ENCODE measurements at regions not wholly inside any gene's neighbourhood (a gene's known extent, or its start where the extent isn't known, plus 50 kb on each side); places are given as distances from the start of the nearest gene placed in this dataset.

DNA sequence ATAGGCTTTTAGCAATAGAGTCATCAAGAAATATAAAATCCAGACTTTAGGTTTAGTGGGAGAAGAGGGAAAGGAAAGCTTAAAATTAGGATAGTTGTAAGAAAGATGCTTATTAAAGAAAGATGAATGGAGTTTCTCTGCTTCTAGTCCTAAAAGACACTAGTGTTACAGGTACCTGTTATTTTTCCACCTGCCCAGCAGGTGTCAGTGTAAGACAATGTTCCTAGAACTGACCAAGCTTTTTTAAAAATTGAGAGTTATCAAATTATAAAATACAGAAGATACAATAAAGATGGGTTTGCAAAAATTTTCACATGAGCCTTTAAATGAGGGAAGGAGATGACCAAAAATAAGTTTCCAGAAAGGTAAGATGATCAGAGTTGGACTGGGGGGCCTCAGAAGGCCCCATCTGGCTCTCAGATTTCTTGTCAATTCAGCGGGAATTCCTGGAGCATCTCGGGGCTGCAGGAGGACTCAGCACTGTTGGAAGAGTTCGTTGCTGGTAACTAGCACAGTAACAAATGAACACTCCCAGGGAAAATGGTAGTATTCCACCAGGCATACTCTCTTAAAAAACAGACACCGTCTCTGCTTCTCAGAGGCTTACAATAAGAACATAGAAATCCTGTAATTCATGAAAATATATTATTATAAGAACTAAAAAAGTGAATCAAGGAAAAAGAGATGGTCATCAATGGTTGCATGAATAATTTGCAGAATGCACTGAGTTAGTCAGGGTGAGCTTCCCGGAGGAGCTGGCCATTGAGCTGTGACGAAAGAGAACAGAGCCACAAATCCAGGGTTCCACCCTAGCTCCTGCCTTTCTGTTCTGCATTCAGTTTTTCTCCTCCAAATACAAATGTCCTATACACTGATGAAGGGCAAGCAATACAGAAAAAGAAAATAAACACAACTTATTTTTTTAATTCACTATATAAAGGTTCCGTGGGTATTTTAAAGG is 71.8 kb upstream of the PIK3CG start:
- peaks cover 0 to 8% (median 0%) of the 10 kb centered on the region in 3 donors for H3K9me3 ChIP-seq (ENCODE audit: control extremely low read depth in 1 of 3, control insufficient read depth in 2 of 3, insufficient read depth in 1 of 3, low read length in 2 of 3)
- DNase-seq (peak; percentile 72), ATAC-seq (ENCODE audit: low read depth) (peak; percentile 58)
- H3K27ac ChIP-seq (ENCODE audit: low read length in 2 of 2), result no peak overlapping the region
- no peak overlapping the region for H3K27ac Mint-ChIP-seq
- H3K4me1 ChIP-seq (ENCODE audit: control insufficient read depth in 2 of 2, insufficient read depth in 2 of 2, low read length in 2 of 2), result no peaks in the 10 kb centered on the region
- no peaks in the 10 kb centered on the region for H3K36me3 ChIP-seq (replicated peaks in 1 of 2; ENCODE audit: control extremely low read depth in 1 of 2, control insufficient read depth in 1 of 2, extremely low read depth in 1 of 2, insufficient read depth in 2 of 2, low read length in 1 of 2)
- no peak overlapping the region for H3K4me2 ChIP-seq (replicated peaks; ENCODE audit: low read depth, low read length, poor library complexity, severe bottlenecking)
- ChIA-PET CTCF (interaction anchor here (0.6 to 9.0 kb wide), 33 partner anchors 10 to 1081 kb away, joined by 3 to 241 read pairs (median 4); partner anchors contain the start of genes HBP1, PIK3CG and PRKAR2B), POLR2A (interaction anchor here (0.5 kb wide), 1 partner anchor 25 kb away, joined by 3 read pairs; no protein-coding TSS in a partner anchor)
- H3K4me3 Mint-ChIP-seq, result no peak overlapping the region
- H3K4me1 Mint-ChIP-seq, result no peaks in the 10 kb centered on the region
- WGBS (ENCODE audit: insufficient coverage), result 92% methylated on average over 2 of the region's 7 CpGs
- TF ChIP-seq EZH2 (IDR thresholded peaks at IDR 0.05; ENCODE audit: borderline replicate concordance, insufficient read depth, low read depth, low read length, poor library complexity, severe bottlenecking), result no peak
- TF ChIP-seq CTCF (IDR thresholded peaks at IDR 0.05), result peak; percentile 93
- H3K79me2 ChIP-seq (ENCODE audit: control insufficient read depth, insufficient read depth, low read length), result no peaks in the 10 kb centered on the region
- no peaks in the 10 kb centered on the region for H3K27me3 ChIP-seq (replicated peaks in 1 of 4; ENCODE audit: control extremely low read depth in 1 of 4, control insufficient read depth in 3 of 4, insufficient read depth in 4 of 4, low read length in 3 of 4)
- peaks cover 2% of the 10 kb centered on the region for H3K9me3 Mint-ChIP-seq (ENCODE audit: insufficient read depth)
- H3K4me3 ChIP-seq (ENCODE audit: control extremely low read depth in 1 of 5, extremely low read depth in 1 of 5, insufficient read depth in 1 of 5, low read depth in 2 of 5, low read length in 4 of 5), result no peak overlapping the region
- no peaks in the 10 kb centered on the region for H3K27me3 Mint-ChIP-seq
- no peaks in the 10 kb centered on the region for H4K20me1 ChIP-seq (ENCODE audit: control insufficient read depth, insufficient read depth, low read length, poor library complexity, severe bottlenecking)
- no peak overlapping the region for H2AFZ ChIP-seq (ENCODE audit: insufficient read depth, low read depth, low read length, poor library complexity, severe bottlenecking)
- H3K9ac ChIP-seq (ENCODE audit: low read length), result no peak overlapping the region
- intact Hi-C loops (cut with micrococcal nuclease), result loop anchor here (1.0 to 10.0 kb wide), 5 partner anchors 78 to 1084 kb away; partner anchors contain the start of genes CCDC71L and PRKAR2B
